GM23248 (cell line): ENCODE measurements at regions not wholly inside any gene's neighbourhood (a gene's known extent, or its start where the extent isn't known, plus 50 kb on each side); places are given as distances from the start of the nearest gene placed in this dataset.

Source experiments
- DNase-seq: peaks from one replicate; pipeline ENCODE4 v3.0.0-alpha.2; 2015
- H2AFZ ChIP-seq: fragments of 200-600 bp; sonication (generic); 2 replicates; pipeline ENCODE4 v1.6.1; 2016; ENCODE audit warnings: antibody characterized with exemption
- H3F3A ChIP-seq: fragments of 200-600 bp; sonication (generic); 2 replicates; pipeline ENCODE4 v1.6.1; 2016; ENCODE audit warnings: mild to moderate bottlenecking, antibody characterized with exemption, mixed run types; ENCODE audit not compliant: insufficient read depth
- H3K27ac ChIP-seq: fragments of 200-600 bp; sonication (generic); 2 replicates; pipeline ENCODE4 v1.5.1; 2016; ENCODE audit warnings: mild to moderate bottlenecking
- H3K27me3 ChIP-seq: fragments of 200-600 bp; sonication (generic); replicated peaks from 2 replicates; pipeline ENCODE4 v1.6.1; 2016; ENCODE audit warnings: mild to moderate bottlenecking; ENCODE audit not compliant: insufficient read depth
- H3K36me3 ChIP-seq: fragments of 200-600 bp; sonication (generic); 2 replicates; pipeline ENCODE4 v1.6.1; 2016; ENCODE audit warnings: low read depth, mild to moderate bottlenecking
- H3K4me1 ChIP-seq: fragments of 200-600 bp; sonication (generic); 2 replicates; pipeline ENCODE4 v1.6.1; 2016; ENCODE audit warnings: mild to moderate bottlenecking; ENCODE audit not compliant: insufficient read depth
- H3K4me2 ChIP-seq: fragments of 200-600 bp; sonication (generic); one replicate; pipeline ENCODE4 v1.6.1; 2016; ENCODE audit warnings: mild to moderate bottlenecking; ENCODE audit not compliant: unreplicated experiment
- H3K4me3 ChIP-seq: fragments of 200-600 bp; sonication (generic); 2 replicates; pipeline ENCODE4 v1.5.1; 2016; ENCODE audit warnings: mild to moderate bottlenecking
- H3K79me2 ChIP-seq: fragments of 200-600 bp; sonication (generic); 2 replicates; pipeline ENCODE4 v1.6.1; 2016; ENCODE audit warnings: mild to moderate bottlenecking; ENCODE audit not compliant: insufficient read depth
- H3K9ac ChIP-seq: fragments of 200-600 bp; sonication (generic); 2 replicates; pipeline ENCODE4 v1.6.1; 2016; ENCODE audit warnings: mild to moderate bottlenecking
- H3K9me2 ChIP-seq: fragments of 200-600 bp; sonication (generic); 2 replicates; pipeline ENCODE4 v1.6.1; 2016; ENCODE audit warnings: mixed run types, mild to moderate bottlenecking, moderate library complexity; ENCODE audit not compliant: insufficient read depth
- H3K9me3 ChIP-seq: fragments of 200-600 bp; sonication (generic); one replicate; pipeline ENCODE4 v1.6.1; 2017; ENCODE audit warnings: low read depth
- H4K20me1 ChIP-seq: fragments of 200-600 bp; sonication (generic); 2 replicates; pipeline ENCODE4 v1.6.0; 2016; ENCODE audit not compliant: insufficient read depth
- EZH2 ChIP-seq: fragments of 200-600 bp; sonication (generic); IDR thresholded peaks from 2 replicates; pipeline ENCODE4 v1.6.1; 2018; ENCODE audit warnings: antibody characterized with exemption, mild to moderate bottlenecking; ENCODE audit not compliant: insufficient read depth, poor library complexity, severe bottlenecking
- EZH2phosphoT487 ChIP-seq: fragments of 200-600 bp; sonication (generic); IDR thresholded peaks from 2 replicates; pipeline ENCODE4 v1.6.1; 2018; ENCODE audit warnings: antibody characterized with exemption, moderate library complexity, mild to moderate bottlenecking, low read depth; ENCODE audit not compliant: insufficient read depth
- WGBS, 2 experiments: methylation state at CpG; one replicate each; pipeline ENCODE4 v1.1.6; 2015 to 2017; ENCODE audit warnings: low lambda C conversion rate in 2 of 2, low coverage in 1 of 2; ENCODE audit errors: missing lambda C conversion rate in 2 of 2; 5-methylcytosine and 5-hydroxymethylcytosine counted together
- in situ Hi-C: fragments of 300-500 bp; cut with MboI; formaldehyde crosslinking; loops from 2 replicates; pipeline ENCODE4 v1.15.0; 2020

- H3K9me3 ChIP-seq = no peaks in the 10 kb centered on the region
- in situ Hi-C loops = no loop called here
- H3K9ac ChIP-seq = no peak overlapping the region
- no peaks in the 10 kb centered on the region for H3K36me3 ChIP-seq
- no peak for TF ChIP-seq EZH2phosphoT487
- no peak for TF ChIP-seq EZH2
- H2AFZ ChIP-seq = no peak overlapping the region
- no peak overlapping the region for H3K27ac ChIP-seq
- H3F3A ChIP-seq = no peaks in the 10 kb centered on the region
- no peaks in the 10 kb centered on the region for H4K20me1 ChIP-seq
- H3K4me3 ChIP-seq = no peak overlapping the region
- H3K9me2 ChIP-seq = no peaks in the 10 kb centered on the region
- 21 to 39% methylated on average over 2 of the region's 2 CpGs for WGBS, 2 experiments
- no peaks in the 10 kb centered on the region for H3K4me1 ChIP-seq
- H3K4me2 ChIP-seq = no peak overlapping the region
- DNase-seq = no peak
- no peaks in the 10 kb centered on the region for H3K27me3 ChIP-seq
- H3K79me2 ChIP-seq = no peaks in the 10 kb centered on the region
Observed at GRCh38 chr5:7218141-7218540, 177.8 kb upstream of the ADCY2 start.

- in situ Hi-C loops = no loop called here
- no peaks in the 10 kb centered on the region for H3F3A ChIP-seq
Observed at GRCh38 chr5:7220156-7220555, 175.8 kb upstream of the ADCY2 start.

GRCh38 chr5:7221041-7221440 lies 174.9 kb upstream of the ADCY2 start:
- 41 to 42% methylated on average over 3 of the region's 3 CpGs for WGBS, 2 experiments
- no peak for DNase-seq
- Histone ChIP-seq H3K4me2 (no peak overlapping the region), H3K9me2 (no peaks in the 10 kb centered on the region), H2AFZ (no peak overlapping the region), H3K4me3 (no peak overlapping the region), H3K27ac (no peak overlapping the region), H3K9ac (no peak overlapping the region), H3K79me2 (no peaks in the 10 kb centered on the region), H3K27me3 (no peaks in the 10 kb centered on the region), H3F3A (no peaks in the 10 kb centered on the region), H3K4me1 (no peaks in the 10 kb centered on the region), H3K9me3 (no peaks in the 10 kb centered on the region), H4K20me1 (no peaks in the 10 kb centered on the region), H3K36me3 (no peaks in the 10 kb centered on the region)
- TF ChIP-seq EZH2phosphoT487 (no peak), EZH2 (no peak)
- in situ Hi-C loops = no loop called here

More at GRCh38 chr5:7220156-7220555, 175.8 kb upstream of the ADCY2 start:
- Histone ChIP-seq H3K79me2 (no peaks in the 10 kb centered on the region), H3K27me3 (no peaks in the 10 kb centered on the region), H3K4me2 (no peak overlapping the region), H3K4me3 (no peak overlapping the region), H3K36me3 (no peaks in the 10 kb centered on the region), H2AFZ (no peak overlapping the region), H3K9ac (no peak overlapping the region), H4K20me1 (no peaks in the 10 kb centered on the region), H3K4me1 (no peaks in the 10 kb centered on the region), H3K27ac (no peak overlapping the region), H3K9me3 (no peaks in the 10 kb centered on the region), H3K9me2 (no peaks in the 10 kb centered on the region)
- DNase-seq = no peak
- TF ChIP-seq EZH2phosphoT487 = no peak
- no peak for TF ChIP-seq EZH2
- 5 to 6% methylated on average over 4 of the region's 4 CpGs for WGBS, 2 experiments

- Histone ChIP-seq H3K27ac (no peak overlapping the region), H4K20me1 (no peaks in the 10 kb centered on the region), H3F3A (no peaks in the 10 kb centered on the region), H3K4me2 (no peak overlapping the region), H3K9me2 (no peaks in the 10 kb centered on the region), H3K36me3 (no peaks in the 10 kb centered on the region), H2AFZ (no peak overlapping the region), H3K27me3 (no peaks in the 10 kb centered on the region), H3K9ac (no peak overlapping the region), H3K4me1 (no peaks in the 10 kb centered on the region), H3K79me2 (no peaks in the 10 kb centered on the region), H3K9me3 (no peaks in the 10 kb centered on the region), H3K4me3 (no peak overlapping the region)
- in situ Hi-C loops = no loop called here
- TF ChIP-seq EZH2phosphoT487 (no peak), EZH2 (no peak)
- WGBS, 2 experiments = 29 to 34% methylated on average over 5 of the region's 5 CpGs
- DNase-seq = no peak
Observed at GRCh38 chr5:7225826-7226225, 170.1 kb upstream of the ADCY2 start.

- no peaks in the 10 kb centered on the region for H3K79me2 ChIP-seq
- no peak for TF ChIP-seq EZH2phosphoT487
- no peak for TF ChIP-seq EZH2
- H3K4me1 ChIP-seq = no peaks in the 10 kb centered on the region
- no peak overlapping the region for H3K4me3 ChIP-seq
- 26 to 34% methylated on average over 10 of the region's 10 CpGs for WGBS, 2 experiments
- no peak overlapping the region for H3K4me2 ChIP-seq
- H3K9ac ChIP-seq = no peak overlapping the region
- no peaks in the 10 kb centered on the region for H3K9me3 ChIP-seq
- H3K27ac ChIP-seq = no peak overlapping the region
- H2AFZ ChIP-seq = no peak overlapping the region
- no peaks in the 10 kb centered on the region for H3K27me3 ChIP-seq
- H4K20me1 ChIP-seq = no peaks in the 10 kb centered on the region
- in situ Hi-C loops = no loop called here
- no peak for DNase-seq
- H3K36me3 ChIP-seq = no peaks in the 10 kb centered on the region
- no peaks in the 10 kb centered on the region for H3F3A ChIP-seq
- no peaks in the 10 kb centered on the region for H3K9me2 ChIP-seq
Observed at GRCh38 chr5:7242118-7242710, 153.7 kb upstream of the ADCY2 start.
